ENCODE measurements at regions not wholly inside any gene's neighbourhood (a gene's known extent, or its start where the extent isn't known, plus 50 kb on each side); places are given as distances from the start of the nearest gene placed in this dataset.

DNA sequence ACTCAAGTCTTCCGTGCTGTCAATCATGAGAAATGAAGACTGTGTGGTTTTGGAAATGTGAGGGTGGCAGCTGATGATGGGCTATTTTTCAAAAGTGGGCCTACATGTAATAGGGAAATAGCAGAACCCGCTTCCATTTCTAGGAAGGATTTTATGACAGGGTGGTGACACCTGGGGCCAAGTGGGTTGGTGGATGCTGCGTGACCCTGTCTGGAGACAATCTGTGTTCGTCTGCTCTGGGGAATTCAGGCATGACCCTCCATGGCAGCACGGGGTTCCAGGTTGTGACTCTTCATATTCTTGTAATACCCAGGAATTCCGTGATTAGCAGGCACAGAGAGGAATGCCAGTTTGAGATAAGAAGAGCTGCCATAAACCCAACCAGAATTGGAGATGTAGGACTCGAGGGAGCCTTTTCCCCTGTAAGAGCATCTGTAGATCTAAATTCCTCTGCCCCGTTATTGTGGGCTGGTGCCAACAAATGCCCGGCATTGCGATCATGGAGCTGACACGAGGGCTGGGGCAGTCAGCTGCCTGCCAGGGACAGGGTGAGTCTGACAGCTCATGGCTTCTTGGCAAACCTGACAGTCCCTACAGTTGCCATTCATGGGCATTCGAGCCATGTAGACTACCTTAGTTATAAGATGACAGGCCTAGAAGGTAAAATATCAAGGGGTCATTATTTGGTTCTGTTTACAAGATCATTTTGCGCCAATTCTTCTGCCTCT, 279.7 kb downstream of the GADD45G start:
- TF ChIP-seq SUZ12 (IDR thresholded peaks at IDR 0.05; ENCODE audit: unreplicated experiment) = no peak
- TF ChIP-seq, protein P1, sequence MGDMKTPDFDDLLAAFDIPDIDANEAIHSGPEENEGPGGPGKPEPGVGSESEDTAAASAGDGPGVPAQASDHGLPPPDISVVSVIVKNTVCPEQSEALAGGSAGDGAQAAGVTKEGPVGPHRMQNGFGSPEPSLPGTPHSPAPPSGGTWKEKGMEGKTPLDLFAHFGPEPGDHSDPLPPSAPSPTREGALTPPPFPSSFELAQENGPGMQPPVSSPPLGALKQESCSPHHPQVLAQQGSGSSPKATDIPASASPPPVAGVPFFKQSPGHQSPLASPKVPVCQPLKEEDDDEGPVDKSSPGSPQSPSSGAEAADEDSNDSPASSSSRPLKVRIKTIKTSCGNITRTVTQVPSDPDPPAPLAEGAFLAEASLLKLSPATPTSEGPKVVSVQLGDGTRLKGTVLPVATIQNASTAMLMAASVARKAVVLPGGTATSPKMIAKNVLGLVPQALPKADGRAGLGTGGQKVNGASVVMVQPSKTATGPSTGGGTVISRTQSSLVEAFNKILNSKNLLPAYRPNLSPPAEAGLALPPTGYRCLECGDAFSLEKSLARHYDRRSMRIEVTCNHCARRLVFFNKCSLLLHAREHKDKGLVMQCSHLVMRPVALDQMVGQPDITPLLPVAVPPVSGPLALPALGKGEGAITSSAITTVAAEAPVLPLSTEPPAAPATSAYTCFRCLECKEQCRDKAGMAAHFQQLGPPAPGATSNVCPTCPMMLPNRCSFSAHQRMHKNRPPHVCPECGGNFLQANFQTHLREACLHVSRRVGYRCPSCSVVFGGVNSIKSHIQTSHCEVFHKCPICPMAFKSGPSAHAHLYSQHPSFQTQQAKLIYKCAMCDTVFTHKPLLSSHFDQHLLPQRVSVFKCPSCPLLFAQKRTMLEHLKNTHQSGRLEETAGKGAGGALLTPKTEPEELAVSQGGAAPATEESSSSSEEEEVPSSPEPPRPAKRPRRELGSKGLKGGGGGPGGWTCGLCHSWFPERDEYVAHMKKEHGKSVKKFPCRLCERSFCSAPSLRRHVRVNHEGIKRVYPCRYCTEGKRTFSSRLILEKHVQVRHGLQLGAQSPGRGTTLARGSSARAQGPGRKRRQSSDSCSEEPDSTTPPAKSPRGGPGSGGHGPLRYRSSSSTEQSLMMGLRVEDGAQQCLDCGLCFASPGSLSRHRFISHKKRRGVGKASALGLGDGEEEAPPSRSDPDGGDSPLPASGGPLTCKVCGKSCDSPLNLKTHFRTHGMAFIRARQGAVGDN (IDR thresholded peaks at IDR 0.05) = no peak
- no peak for TF ChIP-seq SMARCA5 (IDR thresholded peaks at IDR 0.05)
- TF ChIP-seq PAX8 (IDR thresholded peaks at IDR 0.05) = no peak
- TF ChIP-seq, protein P2, sequence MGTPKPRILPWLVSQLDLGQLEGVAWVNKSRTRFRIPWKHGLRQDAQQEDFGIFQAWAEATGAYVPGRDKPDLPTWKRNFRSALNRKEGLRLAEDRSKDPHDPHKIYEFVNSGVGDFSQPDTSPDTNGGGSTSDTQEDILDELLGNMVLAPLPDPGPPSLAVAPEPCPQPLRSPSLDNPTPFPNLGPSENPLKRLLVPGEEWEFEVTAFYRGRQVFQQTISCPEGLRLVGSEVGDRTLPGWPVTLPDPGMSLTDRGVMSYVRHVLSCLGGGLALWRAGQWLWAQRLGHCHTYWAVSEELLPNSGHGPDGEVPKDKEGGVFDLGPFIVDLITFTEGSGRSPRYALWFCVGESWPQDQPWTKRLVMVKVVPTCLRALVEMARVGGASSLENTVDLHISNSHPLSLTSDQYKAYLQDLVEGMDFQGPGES (IDR thresholded peaks at IDR 0.05) = no peak
- TF ChIP-seq ZNF207 (IDR thresholded peaks at IDR 0.05; ENCODE audit: borderline replicate concordance) = no peak
- 24% methylated on average over 13 of the region's 13 CpGs for WGBS (ENCODE audit: insufficient coverage, insufficient replicate concordance, low lambda C conversion rate, missing lambda C conversion rate)
- no peak overlapping the region for H3K9ac ChIP-seq (ENCODE audit: control insufficient read depth, insufficient read depth, low read length)
- peaks cover 0 to 4% of the 10 kb centered on the region in 2 experiments; a peak in 2 of 4 replicates for H3K27me3 ChIP-seq (replicated peaks in 1 of 2; ENCODE audit: control insufficient read depth in 2 of 2, insufficient read depth in 2 of 2, low read length in 1 of 2)
- ChIA-PET SMC1A (ENCODE audit: uncharacterized antibody, unreplicated experiment) (interaction anchor here (1.1 kb wide), 1 partner anchor 22 kb away, joined by 4 read pairs; no protein-coding TSS in a partner anchor), CTCF (interaction anchor here (0.9 to 1.3 kb wide), 2 partner anchors 286 to 291 kb away, joined by 3 to 4 read pairs; no protein-coding TSS in a partner anchor), POLR2A (no interaction called here), RAD21 (ENCODE audit: unreplicated experiment) (no interaction called here)
- no peak overlapping the region for H3K4me3 ChIP-seq
- H3K4me1 ChIP-seq (ENCODE audit: control insufficient read depth, insufficient read depth, low read length) = no peaks in the 10 kb centered on the region
- no peaks in the 10 kb centered on the region for H3K79me2 ChIP-seq (ENCODE audit: control insufficient read depth, insufficient read depth, low read length)
- no peak overlapping the region for H2AFZ ChIP-seq (ENCODE audit: control insufficient read depth, low read depth, low read length)
- no peaks in the 10 kb centered on the region for H4K20me1 ChIP-seq (ENCODE audit: control insufficient read depth, insufficient read depth)
- FAIRE-seq (no peak), DNase-seq (ENCODE audit: low read depth, low spot score) (no peak), ATAC-seq (no peak)
- intact Hi-C loops (cut with micrococcal nuclease; ENCODE audit: unreplicated experiment) (no loop called here), in situ Hi-C loops (cut with MboI) (no loop called here)
- H3K4me2 ChIP-seq (ENCODE audit: control insufficient read depth, insufficient read depth) = no peak overlapping the region
- no TSS peak for BruUV-seq (replicated peaks)
- H3K36me3 ChIP-seq (ENCODE audit: control insufficient read depth in 2 of 2, insufficient read depth in 2 of 2, low read length in 1 of 2) = no peaks in the 10 kb centered on the region
- no peak overlapping the region for H3K27ac ChIP-seq (ENCODE audit: control insufficient read depth, insufficient read depth)
- no peaks in the 10 kb centered on the region for H3K9me3 ChIP-seq (replicated peaks; ENCODE audit: control insufficient read depth, insufficient read depth, low read length)
